ENCODE measurements at regions not wholly inside any gene's neighbourhood (a gene's known extent, or its start where the extent isn't known, plus 50 kb on each side); places are given as distances from the start of the nearest gene placed in this dataset.
A peak's percentile ranks its signal among the peaks of the same experiment; 100 is the strongest.

DNA sequence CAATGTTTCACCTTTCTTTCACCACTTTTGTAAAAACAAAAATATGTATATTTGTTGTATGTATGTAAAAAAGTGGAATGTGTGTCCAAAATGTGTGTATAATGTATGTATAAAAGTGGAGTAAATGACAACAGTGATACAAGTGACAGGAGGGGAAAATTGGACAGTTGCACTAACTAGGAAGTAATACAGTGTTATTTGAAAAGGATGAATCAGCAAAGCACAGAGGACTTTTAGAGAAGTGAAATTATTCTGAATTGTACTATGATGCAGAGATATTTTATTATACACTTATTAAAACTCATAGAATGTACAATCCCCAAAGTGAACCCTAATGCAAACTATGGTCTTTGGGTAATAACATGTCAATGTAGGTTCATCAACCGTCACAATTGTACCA, 331.3 kb upstream of the CNTNAP5 start:
- Mint-ChIP-seq H3K9me3 (peaks cover 7% of the 10 kb centered on the region), H3K27me3 (no peaks in the 10 kb centered on the region), H3K27ac (no peak overlapping the region), H3K4me3 (no peak overlapping the region), H3K4me1 (ENCODE audit: low read depth) (no peaks in the 10 kb centered on the region), H3K36me3 (ENCODE audit: low read depth) (no peaks in the 10 kb centered on the region)
- Histone ChIP-seq H3K27ac (ENCODE audit: low read depth in 1 of 2, low read length in 2 of 2) (no peak overlapping the region), H3K27me3 (ENCODE audit: control insufficient read depth in 1 of 2, insufficient read depth in 2 of 2, low read length in 2 of 2) (no peaks in the 10 kb centered on the region), H3K36me3 (ENCODE audit: insufficient read depth, low read length) (no peaks in the 10 kb centered on the region), H3K9me3 (ENCODE audit: control insufficient read depth in 1 of 2, insufficient read depth in 1 of 2, low read length in 2 of 2) (peaks cover 0 to 4% of the 10 kb centered on the region in 2 experiments), H3K4me3 (ENCODE audit: low read length) (no peak overlapping the region), H3K4me1 (ENCODE audit: insufficient read depth, low read length) (no peaks in the 10 kb centered on the region)
- ChIA-PET POLR2A (no interaction called here), CTCF (no interaction called here)
- TF ChIP-seq, protein P1, sequence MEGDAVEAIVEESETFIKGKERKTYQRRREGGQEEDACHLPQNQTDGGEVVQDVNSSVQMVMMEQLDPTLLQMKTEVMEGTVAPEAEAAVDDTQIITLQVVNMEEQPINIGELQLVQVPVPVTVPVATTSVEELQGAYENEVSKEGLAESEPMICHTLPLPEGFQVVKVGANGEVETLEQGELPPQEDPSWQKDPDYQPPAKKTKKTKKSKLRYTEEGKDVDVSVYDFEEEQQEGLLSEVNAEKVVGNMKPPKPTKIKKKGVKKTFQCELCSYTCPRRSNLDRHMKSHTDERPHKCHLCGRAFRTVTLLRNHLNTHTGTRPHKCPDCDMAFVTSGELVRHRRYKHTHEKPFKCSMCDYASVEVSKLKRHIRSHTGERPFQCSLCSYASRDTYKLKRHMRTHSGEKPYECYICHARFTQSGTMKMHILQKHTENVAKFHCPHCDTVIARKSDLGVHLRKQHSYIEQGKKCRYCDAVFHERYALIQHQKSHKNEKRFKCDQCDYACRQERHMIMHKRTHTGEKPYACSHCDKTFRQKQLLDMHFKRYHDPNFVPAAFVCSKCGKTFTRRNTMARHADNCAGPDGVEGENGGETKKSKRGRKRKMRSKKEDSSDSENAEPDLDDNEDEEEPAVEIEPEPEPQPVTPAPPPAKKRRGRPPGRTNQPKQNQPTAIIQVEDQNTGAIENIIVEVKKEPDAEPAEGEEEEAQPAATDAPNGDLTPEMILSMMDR (IDR thresholded peaks at IDR 0.05), result no peak
- ATAC-seq (ENCODE audit: poor library complexity) (no peak), DNase-seq (peak in 1 of 14 experiments; percentile 0)
- intact Hi-C loops (cut with DNase I, micrococcal nuclease), result no loop called here

DNA sequence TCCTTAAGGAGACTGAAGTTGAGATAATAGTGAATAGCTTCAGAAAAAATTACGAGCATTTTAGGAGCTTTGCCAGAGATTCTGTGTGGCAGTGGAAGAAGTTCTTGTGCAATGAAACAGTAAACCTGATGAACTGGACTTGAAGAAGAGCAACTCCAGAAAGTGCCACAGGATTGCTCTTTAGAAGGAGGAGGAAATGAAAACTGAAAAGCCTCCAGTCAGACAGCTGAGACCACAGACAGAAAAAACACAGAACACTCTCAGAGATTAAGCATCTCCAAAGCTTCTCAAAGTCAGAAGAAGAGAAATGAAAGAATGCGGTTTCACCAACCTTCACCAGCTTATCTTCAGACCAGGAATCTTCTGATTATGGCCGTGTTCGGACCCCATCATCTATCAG, 329.7 kb upstream of the CNTNAP5 start:
- no peak overlapping the region for H3K4me3 ChIP-seq (ENCODE audit: low read length)
- no peaks in the 10 kb centered on the region for H3K36me3 Mint-ChIP-seq (ENCODE audit: low read depth)
- no peaks in the 10 kb centered on the region for H3K36me3 ChIP-seq (ENCODE audit: insufficient read depth, low read length)
- intact Hi-C loops (cut with DNase I, micrococcal nuclease), result no loop called here
- peaks cover 0 to 7% of the 10 kb centered on the region in 2 experiments for H3K9me3 ChIP-seq (ENCODE audit: control insufficient read depth in 1 of 2, insufficient read depth in 1 of 2, low read length in 2 of 2)
- DNase-seq (no peak), ATAC-seq (ENCODE audit: poor library complexity) (no peak)
- CTCF ChIA-PET, result no interaction called here
- H3K27ac Mint-ChIP-seq, result no peak overlapping the region
- no peaks in the 10 kb centered on the region for H3K27me3 Mint-ChIP-seq
- TF ChIP-seq, protein P1 (IDR thresholded peaks at IDR 0.05), result no peak
- H3K9me3 Mint-ChIP-seq, result peaks cover 5% of the 10 kb centered on the region
- H3K27ac ChIP-seq (ENCODE audit: low read depth in 1 of 2, low read length in 2 of 2), result no peak overlapping the region
- H3K27me3 ChIP-seq (ENCODE audit: control insufficient read depth in 1 of 2, insufficient read depth in 2 of 2, low read length in 2 of 2), result no peaks in the 10 kb centered on the region
- no peaks in the 10 kb centered on the region for H3K4me1 ChIP-seq (ENCODE audit: insufficient read depth, low read length)
- no peaks in the 10 kb centered on the region for H3K4me1 Mint-ChIP-seq (ENCODE audit: low read depth)
- H3K4me3 Mint-ChIP-seq, result no peak overlapping the region
- POLR2A ChIA-PET, result no interaction called here

DNA sequence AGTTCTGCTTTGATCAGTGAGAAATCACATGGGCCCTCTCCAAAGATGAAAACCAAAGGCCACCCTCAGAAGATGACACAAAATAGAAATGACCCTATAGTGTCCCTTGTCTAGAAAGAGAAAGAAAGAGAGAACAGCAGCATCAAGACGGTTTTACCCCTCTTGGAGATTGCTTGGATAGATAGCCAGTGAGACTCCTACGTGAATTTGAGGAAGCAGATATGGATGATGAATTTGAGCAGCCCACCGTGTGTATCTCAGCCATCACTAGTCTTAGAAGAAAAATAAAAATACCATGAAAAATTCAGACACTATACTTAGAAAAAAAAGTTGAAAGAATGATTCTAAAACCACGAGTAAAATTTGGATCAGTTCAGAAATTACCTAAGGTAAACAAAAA, 329.1 kb upstream of the CNTNAP5 start:
- no peaks in the 10 kb centered on the region for H3K27me3 ChIP-seq (ENCODE audit: control insufficient read depth in 1 of 2, insufficient read depth in 2 of 2, low read length in 2 of 2)
- H3K4me1 ChIP-seq (ENCODE audit: insufficient read depth, low read length), result no peaks in the 10 kb centered on the region
- H3K9me3 Mint-ChIP-seq, result peaks cover 5% of the 10 kb centered on the region
- no peaks in the 10 kb centered on the region for H3K36me3 ChIP-seq (ENCODE audit: insufficient read depth, low read length)
- TF ChIP-seq, protein P1 (IDR thresholded peaks at IDR 0.05), result no peak
- H3K4me3 ChIP-seq (ENCODE audit: low read length), result no peak overlapping the region
- intact Hi-C loops (cut with DNase I, micrococcal nuclease), result no loop called here
- H3K4me1 Mint-ChIP-seq (ENCODE audit: low read depth), result no peaks in the 10 kb centered on the region
- no peaks in the 10 kb centered on the region for H3K27me3 Mint-ChIP-seq
- no peak overlapping the region for H3K27ac ChIP-seq (ENCODE audit: low read depth in 1 of 2, low read length in 2 of 2)
- no peak for ATAC-seq (ENCODE audit: poor library complexity)
- H3K36me3 Mint-ChIP-seq (ENCODE audit: low read depth), result no peaks in the 10 kb centered on the region
- no peak overlapping the region for H3K27ac Mint-ChIP-seq
- peaks cover 0 to 7% of the 10 kb centered on the region in 2 experiments for H3K9me3 ChIP-seq (ENCODE audit: control insufficient read depth in 1 of 2, insufficient read depth in 1 of 2, low read length in 2 of 2)
- no peak for DNase-seq
- H3K4me3 Mint-ChIP-seq, result no peak overlapping the region
- POLR2A ChIA-PET, result no interaction called here
- CTCF ChIA-PET, result no interaction called here
